Dedifferentiated amniotic fluid mesenchymal stem cell (primary cell): ENCODE measurements at regions not wholly inside any gene's neighbourhood (a gene's known extent, or its start where the extent isn't known, plus 50 kb on each side); places are given as distances from the start of the nearest gene placed in this dataset.

ENCODE experiments used
- DNase-seq: peaks from one replicate; pipeline ENCODE4 v3.0.0-alpha.2; 2016; ENCODE audit errors: extremely low spot score

GRCh38 chr11:91653079-91653754, 571.4 kb upstream of the FAT3 start:
- no peak for DNase-seq

GRCh38 chr11:91650802-91651201, 573.8 kb upstream of the FAT3 start:
- no peak for DNase-seq

GRCh38 chr11:91641153-91641552, 583.5 kb upstream of the FAT3 start:
- no peak for DNase-seq

GRCh38 chr11:91639359-91639758, 585.3 kb upstream of the FAT3 start:
- no peak for DNase-seq

GRCh38 chr11:91630916-91631673, 593.5 kb upstream of the FAT3 start:
- no peak for DNase-seq

GRCh38 chr11:91625495-91625894, 599.1 kb upstream of the FAT3 start:
- DNase-seq: no peak

GRCh38 chr11:91624021-91624420, 600.6 kb upstream of the FAT3 start:
- DNase-seq: no peak

GRCh38 chr11:91608677-91609076, 615.9 kb upstream of the FAT3 start:
- DNase-seq: no peak

GRCh38 chr11:91596111-91596510, 628.5 kb upstream of the FAT3 start:
- DNase-seq: no peak

- no peak for DNase-seq
These were observed 633.6 kb upstream of the FAT3 start for GRCh38 chr11:91591021-91591420.

GRCh38 chr11:91587131-91587530, 637.5 kb upstream of the FAT3 start:
- DNase-seq: no peak

- no peak for DNase-seq
These were observed 639.4 kb upstream of the FAT3 start for GRCh38 chr11:91585035-91585801.

- DNase-seq: no peak
These were observed 661.4 kb upstream of the FAT3 start for GRCh38 chr11:91563176-91563575.

GRCh38 chr11:91560434-91560833, 664.2 kb upstream of the FAT3 start:
- DNase-seq: no peak

GRCh38 chr11:91538065-91538464, 686.6 kb upstream of the FAT3 start:
- no peak for DNase-seq

GRCh38 chr11:91536366-91536765, 688.3 kb upstream of the FAT3 start:
- DNase-seq: no peak

- DNase-seq: no peak
These were observed 695.7 kb upstream of the FAT3 start for GRCh38 chr11:91528965-91529364.

- no peak for DNase-seq
These were observed 697.1 kb upstream of the FAT3 start for GRCh38 chr11:91527380-91528030.

GRCh38 chr11:91513734-91514133, 710.9 kb upstream of the FAT3 start:
- no peak for DNase-seq

GRCh38 chr11:91497847-91498246, 726.8 kb upstream of the FAT3 start:
- no peak for DNase-seq

- DNase-seq: no peak
These were observed 728.8 kb upstream of the FAT3 start for GRCh38 chr11:91495837-91496236.

- no peak for DNase-seq
These were observed 734.6 kb upstream of the FAT3 start for GRCh38 chr11:91489989-91490388.
